GM03348 (cell line): ENCODE measurements at regions not wholly inside any gene's neighbourhood (a gene's known extent, or its start where the extent isn't known, plus 50 kb on each side); places are given as distances from the start of the nearest gene placed in this dataset.
"Not testable (repeated sequence)": the region's sequence is repeated elsewhere in the genome, so short reads cannot be mapped to it uniquely, and the experiment has no call there.

ENCODE experiments used
- DNase-seq: peaks from one replicate; pipeline ENCODE4 v3.0.0; 2012; ENCODE audit warnings: low spot score

- DNase-seq = no peak
These were observed 342.9 kb downstream of the IL20RB start for GRCh38 chr3:137300703-137301102.

GRCh38 chr3:137304313-137305056 is 346.7 kb downstream of the IL20RB start:
- DNase-seq = no peak

DNA sequence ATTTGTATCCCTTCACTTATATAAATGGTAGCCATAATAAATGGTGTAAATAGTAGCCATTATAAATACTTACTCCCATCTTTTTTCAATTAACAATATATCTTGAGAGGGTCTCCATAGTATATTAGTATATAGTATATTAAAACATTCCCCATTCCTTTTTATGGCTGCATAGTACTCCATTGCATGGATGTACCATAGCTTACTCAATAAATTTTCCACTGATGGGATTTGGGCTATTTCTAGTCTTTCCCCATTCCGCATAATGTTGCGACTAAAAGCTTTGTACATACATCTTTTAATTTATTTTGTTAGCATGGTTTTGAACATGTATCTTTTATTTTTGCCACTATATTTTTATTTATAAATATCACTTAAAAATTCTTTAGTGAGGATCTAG is 366.3 kb downstream of the IL20RB start:
- DNase-seq = no peak

GRCh38 chr3:137325170-137325569 is 367.4 kb downstream of the IL20RB start:
- no peak for DNase-seq

DNA sequence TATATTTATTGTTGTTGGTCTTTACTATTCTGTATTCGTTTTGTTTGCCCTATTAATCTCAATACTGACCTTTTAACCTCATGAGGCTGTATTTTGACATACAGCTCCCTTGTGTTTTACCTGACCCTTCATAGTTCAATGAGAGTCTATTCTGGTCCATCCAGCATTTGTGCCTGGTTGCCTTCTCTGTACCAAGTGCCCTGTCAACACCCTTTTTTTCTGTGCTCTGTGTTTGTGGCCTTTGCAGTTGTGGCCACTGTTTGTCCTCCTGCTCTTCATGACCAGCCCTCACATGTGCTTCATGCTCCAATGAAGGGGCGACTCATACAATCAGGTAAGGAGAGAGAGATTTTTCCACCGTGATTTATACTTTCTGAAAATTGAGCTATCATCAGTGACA is 368.2 kb downstream of the IL20RB start:
- no peak for DNase-seq

DNA sequence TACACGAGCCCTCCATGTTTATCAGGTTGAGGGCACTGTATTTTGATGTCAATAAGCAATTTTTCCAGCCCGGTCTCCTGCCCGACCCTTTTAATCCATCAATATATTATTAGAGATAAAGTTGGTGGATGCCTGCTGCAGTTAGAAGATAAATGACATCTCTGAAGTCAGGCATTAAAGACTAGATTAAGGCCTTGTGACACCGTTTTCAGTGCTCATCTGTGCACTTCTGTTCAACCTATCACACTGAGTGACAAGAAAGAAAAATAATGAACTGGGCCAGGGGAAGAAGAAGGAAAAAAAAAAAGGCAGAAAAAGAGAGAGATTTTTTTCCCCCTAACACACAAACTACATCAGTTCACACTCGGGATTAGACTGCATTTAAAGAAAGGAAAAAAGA is 371.8 kb downstream of the IL20RB start:
- DNase-seq = no peak

- no peak for DNase-seq
These were observed 372.5 kb downstream of the IL20RB start for GRCh38 chr3:137330246-137330645.

GRCh38 chr3:137332297-137332696 is 374.5 kb downstream of the IL20RB start:
- no peak for DNase-seq

- DNase-seq = no peak
These were observed 377.7 kb downstream of the IL20RB start for GRCh38 chr3:137335478-137335877.

DNA sequence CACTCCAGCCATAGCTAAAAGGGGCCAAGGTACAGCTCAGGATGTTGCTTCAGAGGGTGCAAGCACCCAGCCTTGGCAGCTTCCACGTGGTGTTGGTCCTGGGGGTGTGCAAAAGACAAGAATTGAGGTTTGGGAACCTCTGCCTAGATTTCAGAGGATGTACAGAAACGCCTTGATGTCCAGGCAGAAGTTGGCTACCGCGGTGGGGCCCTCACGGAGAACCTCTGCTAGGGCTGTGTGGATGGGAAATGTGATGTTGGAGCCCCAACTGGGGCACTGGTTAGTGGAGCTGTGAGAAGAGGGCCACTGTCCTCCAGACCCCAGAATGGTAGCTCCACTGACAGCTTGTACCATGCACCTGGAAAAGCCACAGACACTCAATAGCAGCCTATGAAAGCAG is 380.6 kb downstream of the IL20RB start:
- DNase-seq = not testable (repeated sequence)

DNA sequence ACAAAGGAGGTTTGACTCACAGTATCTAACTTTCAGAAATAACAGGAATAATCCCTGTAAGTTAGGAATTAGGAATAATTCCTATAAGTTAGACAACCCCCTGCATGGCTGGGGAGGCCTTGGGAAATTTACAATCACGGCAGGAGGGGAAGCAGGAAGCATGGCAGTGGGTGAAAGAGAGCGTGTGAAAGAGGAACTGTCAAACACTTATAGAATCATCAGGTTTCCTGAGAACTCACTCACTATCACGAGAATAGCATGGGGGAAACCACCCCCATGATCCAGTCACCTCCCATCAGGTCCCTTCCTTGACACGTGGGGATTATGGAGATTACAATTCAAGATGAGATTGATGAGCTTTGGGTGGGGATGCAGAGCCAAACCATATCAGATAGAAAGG is 385.5 kb downstream of the IL20RB start:
- no peak for DNase-seq

GRCh38 chr3:137347132-137347531 is 389.3 kb downstream of the IL20RB start:
- DNase-seq = no peak

DNA sequence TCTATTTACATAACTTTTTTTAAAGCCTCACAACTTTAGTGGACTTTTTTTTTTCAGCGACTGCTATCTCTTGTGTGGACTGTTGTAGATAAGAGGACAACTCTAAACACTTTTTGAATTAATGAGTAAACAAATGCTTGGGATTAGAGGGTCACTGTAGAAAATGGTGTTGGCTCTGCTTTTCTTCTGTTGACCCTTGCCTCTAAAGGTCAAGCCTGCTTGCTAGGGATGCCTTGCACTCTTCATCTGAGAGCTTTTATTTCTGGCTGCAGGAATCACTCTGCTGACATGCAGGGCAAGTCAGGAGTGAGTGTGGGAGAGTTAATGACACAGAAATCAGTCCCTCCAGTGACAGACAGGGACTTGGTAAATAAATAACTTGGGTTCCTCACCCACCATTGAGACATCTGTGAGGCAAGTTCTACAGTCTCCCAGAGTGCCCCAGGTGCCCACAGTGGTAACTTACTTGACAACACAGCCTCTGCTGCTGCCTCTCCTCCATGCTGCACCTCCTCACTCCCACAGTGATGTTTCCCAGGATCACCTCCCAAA is 390.1 kb downstream of the IL20RB start:
- no peak for DNase-seq

GRCh38 chr3:137348936-137349335 is 391.2 kb downstream of the IL20RB start:
- DNase-seq = no peak

GRCh38 chr3:137349557-137350348 is 392.0 kb downstream of the IL20RB start:
- no peak for DNase-seq

DNA sequence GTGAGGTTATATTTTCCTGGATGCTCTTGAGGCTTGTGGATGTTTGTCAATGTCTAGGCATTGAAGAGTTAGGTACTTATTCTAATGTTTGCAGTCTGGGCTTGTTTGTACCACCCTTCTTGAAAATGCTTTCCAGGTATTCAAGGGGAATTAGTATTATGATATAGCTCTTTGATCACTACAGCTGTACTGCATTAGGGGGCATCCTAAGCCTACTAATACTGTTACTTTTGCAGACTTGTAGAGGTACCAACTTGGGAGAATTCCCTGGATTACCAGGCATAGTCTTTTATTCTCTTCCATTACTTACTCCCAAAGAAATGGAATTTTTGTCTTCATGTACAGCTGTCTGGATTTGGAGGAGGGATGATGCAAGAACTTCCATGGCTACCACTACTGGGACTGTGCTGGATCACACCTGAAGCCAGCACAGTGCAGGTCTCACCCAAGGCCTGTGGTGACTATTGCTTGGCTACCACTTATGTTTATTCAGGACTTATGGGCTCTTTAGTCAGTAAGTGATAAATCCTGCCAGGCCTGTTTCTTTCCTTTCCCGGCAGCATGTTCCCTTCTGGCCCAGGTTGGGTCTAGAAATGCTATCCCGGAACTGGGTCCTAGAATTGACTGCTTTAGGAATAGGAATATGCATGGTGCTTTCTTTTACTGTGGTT is 402.9 kb downstream of the IL20RB start:
- no peak for DNase-seq

DNA sequence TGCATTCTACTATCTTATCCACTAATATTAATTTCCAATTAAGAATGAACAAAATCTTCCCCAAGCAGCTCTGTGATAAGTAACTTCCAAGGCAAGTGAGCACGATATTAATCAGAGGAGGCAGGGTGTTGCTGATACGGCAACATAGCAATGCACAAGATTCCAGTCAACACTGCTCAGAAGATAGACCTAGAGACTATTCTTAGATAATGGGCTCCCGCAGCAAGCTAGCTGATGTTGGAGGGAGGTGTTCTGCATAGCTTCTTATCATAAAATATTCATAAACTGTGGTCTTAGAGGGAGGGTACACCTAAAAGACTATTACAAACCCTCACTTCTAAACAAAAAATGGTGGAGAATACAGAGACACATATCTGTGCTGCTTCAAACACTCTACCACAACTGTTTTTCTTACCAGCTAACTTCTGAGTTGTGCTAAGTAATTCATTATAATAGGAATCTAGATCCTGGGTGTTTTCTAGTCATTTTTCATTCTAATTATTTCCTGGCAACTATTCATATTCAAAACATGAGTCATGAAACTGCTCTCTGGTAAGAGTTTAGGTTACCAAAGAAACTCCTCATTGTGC is 382.0 kb upstream of the SOX14 start:
- no peak for DNase-seq

DNA sequence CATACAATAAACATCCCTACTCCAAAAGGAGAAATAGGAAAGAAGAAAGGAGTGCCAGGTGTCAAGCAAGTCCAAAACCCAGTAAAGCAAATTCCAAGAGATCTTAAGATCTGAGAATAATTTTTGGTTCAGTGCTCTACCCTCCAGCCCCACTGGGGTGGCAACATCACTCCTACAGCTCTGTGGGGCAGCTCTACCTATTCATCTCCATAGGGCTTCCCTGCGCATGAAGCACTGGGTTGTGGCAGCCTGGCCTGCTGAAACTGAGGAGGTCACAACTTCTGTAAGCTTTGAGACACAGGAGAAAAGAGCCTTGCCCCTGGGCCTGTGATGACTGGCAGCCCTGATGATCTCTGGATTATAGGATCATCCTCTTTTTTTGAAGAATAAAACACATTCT is 378.2 kb upstream of the SOX14 start:
- DNase-seq = no peak

DNA sequence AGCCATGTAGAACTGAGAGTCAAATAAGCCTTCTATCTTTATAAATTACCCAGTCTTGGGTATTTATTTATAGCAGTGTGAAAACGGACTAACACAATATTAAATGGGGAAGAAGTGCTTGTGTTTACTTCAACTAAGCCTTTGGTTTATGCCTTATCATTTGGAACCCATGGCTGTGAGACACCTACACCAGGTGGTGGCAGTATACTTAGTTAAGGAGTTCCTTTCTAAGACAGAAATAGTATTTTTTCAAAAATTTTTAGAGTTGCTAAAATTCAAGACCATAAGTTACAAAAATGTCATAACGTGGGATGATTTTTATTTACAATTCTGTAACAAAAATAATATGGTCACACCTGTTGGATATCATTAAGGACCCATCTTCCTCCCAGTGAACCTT is 354.5 kb upstream of the SOX14 start:
- DNase-seq = no peak

- no peak for DNase-seq
These were observed 354.1 kb upstream of the SOX14 start for GRCh38 chr3:137410028-137410427.

- DNase-seq = no peak
These were observed 343.7 kb upstream of the SOX14 start for GRCh38 chr3:137420198-137420995.

- no peak for DNase-seq
These were observed 325.6 kb upstream of the SOX14 start for GRCh38 chr3:137438561-137438960.
